ENCODE measurements at regions not wholly inside any gene's neighbourhood (a gene's known extent, or its start where the extent isn't known, plus 50 kb on each side); places are given as distances from the start of the nearest gene placed in this dataset.

GRCh38 chr18:40440088-40440487 lies 1514.9 kb upstream of the PIK3C3 start:
- DNase-seq (ENCODE audit: low read depth): no peak
- TF ChIP-seq CTCF (conservative IDR thresholded peaks at IDR 0.05; ENCODE audit: control insufficient read depth, insufficient read depth, low read depth, low read length): no peak
- H3K4me3 ChIP-seq (ENCODE audit: control insufficient read depth, low read depth, low read length): no peak overlapping the region

- no peak for DNase-seq (ENCODE audit: low read depth)
- no peak for TF ChIP-seq CTCF (conservative IDR thresholded peaks at IDR 0.05; ENCODE audit: control insufficient read depth, insufficient read depth, low read depth, low read length)
These were observed 1517.5 kb upstream of the PIK3C3 start for GRCh38 chr18:40437517-40437916.

GRCh38 chr18:40431071-40431985 lies 1523.7 kb upstream of the PIK3C3 start:
- DNase-seq (ENCODE audit: low read depth): no peak

More at GRCh38 chr18:40437517-40437916, 1517.5 kb upstream of the PIK3C3 start:
- no peak overlapping the region for H3K4me3 ChIP-seq (ENCODE audit: control insufficient read depth, low read depth, low read length)

GRCh38 chr18:40423291-40423690 lies 1531.7 kb upstream of the PIK3C3 start:
- no peak for DNase-seq (ENCODE audit: low read depth)
- no peak for TF ChIP-seq CTCF (conservative IDR thresholded peaks at IDR 0.05; ENCODE audit: control insufficient read depth, insufficient read depth, low read depth, low read length)
- H3K4me3 ChIP-seq (ENCODE audit: control insufficient read depth, low read depth, low read length): no peak overlapping the region

More at GRCh38 chr18:40431071-40431985, 1523.7 kb upstream of the PIK3C3 start:
- H3K4me3 ChIP-seq (ENCODE audit: control insufficient read depth, low read depth, low read length): no peak overlapping the region
- TF ChIP-seq CTCF (conservative IDR thresholded peaks at IDR 0.05; ENCODE audit: control insufficient read depth, insufficient read depth, low read depth, low read length): no peak

GRCh38 chr18:40420675-40421074 lies 1534.4 kb upstream of the PIK3C3 start:
- H3K4me3 ChIP-seq (ENCODE audit: control insufficient read depth, low read depth, low read length): no peak overlapping the region
- no peak for TF ChIP-seq CTCF (conservative IDR thresholded peaks at IDR 0.05; ENCODE audit: control insufficient read depth, insufficient read depth, low read depth, low read length)
- no peak for DNase-seq (ENCODE audit: low read depth)

GRCh38 chr18:40417501-40417900 lies 1537.5 kb upstream of the PIK3C3 start:
- no peak for TF ChIP-seq CTCF (conservative IDR thresholded peaks at IDR 0.05; ENCODE audit: control insufficient read depth, insufficient read depth, low read depth, low read length)
- no peak for DNase-seq (ENCODE audit: low read depth)

More at GRCh38 chr18:40417501-40417900, 1537.5 kb upstream of the PIK3C3 start:
- no peak overlapping the region for H3K4me3 ChIP-seq (ENCODE audit: control insufficient read depth, low read depth, low read length)

Measured in fibroblast of mammary gland (primary cell).